ENCODE measurements at regions not wholly inside any gene's neighbourhood (a gene's known extent, or its start where the extent isn't known, plus 50 kb on each side); places are given as distances from the start of the nearest gene placed in this dataset.

DNA sequence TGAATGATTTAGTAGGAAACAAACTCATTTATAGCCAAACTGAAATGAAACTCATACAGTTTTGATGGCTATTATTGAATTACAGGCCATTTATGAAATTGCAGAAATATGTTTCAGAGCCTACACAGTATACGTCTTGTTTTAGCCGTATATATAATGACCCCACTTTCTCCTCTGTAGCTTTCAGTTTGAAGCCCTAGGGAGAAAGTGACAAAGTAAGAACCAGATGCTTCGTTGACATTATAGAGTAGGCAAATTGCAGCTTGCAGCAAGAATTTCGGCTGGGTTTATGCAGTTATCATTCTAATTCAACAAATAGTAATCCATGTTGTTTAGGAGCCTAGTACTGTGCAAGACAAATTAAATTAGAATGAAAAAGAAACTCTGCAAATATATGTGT lies 836.3 kb upstream of the ADGRL4 start:
- Histone ChIP-seq H3K4me3 (ENCODE audit: low read length in 2 of 2) (no peak overlapping the region), H3K36me3 (ENCODE audit: control insufficient read depth in 2 of 2, insufficient read depth in 2 of 2, low read length in 2 of 2) (no peaks in the 10 kb centered on the region), H3K27me3 (ENCODE audit: control insufficient read depth in 2 of 2, insufficient read depth in 2 of 2, low read length in 2 of 2) (no peaks in the 10 kb centered on the region), H3K9ac (ENCODE audit: low read depth in 1 of 2, low read length in 2 of 2) (no peak overlapping the region), H3K4me1 (ENCODE audit: control insufficient read depth in 2 of 2, insufficient read depth in 2 of 2, low read length in 2 of 2) (no peaks in the 10 kb centered on the region), H3K27ac (ENCODE audit: low read depth in 2 of 2, low read length in 2 of 2) (no peak overlapping the region), H3K9me3 (ENCODE audit: control insufficient read depth in 2 of 2, low read length in 2 of 2) (no peaks in the 10 kb centered on the region)

DNA sequence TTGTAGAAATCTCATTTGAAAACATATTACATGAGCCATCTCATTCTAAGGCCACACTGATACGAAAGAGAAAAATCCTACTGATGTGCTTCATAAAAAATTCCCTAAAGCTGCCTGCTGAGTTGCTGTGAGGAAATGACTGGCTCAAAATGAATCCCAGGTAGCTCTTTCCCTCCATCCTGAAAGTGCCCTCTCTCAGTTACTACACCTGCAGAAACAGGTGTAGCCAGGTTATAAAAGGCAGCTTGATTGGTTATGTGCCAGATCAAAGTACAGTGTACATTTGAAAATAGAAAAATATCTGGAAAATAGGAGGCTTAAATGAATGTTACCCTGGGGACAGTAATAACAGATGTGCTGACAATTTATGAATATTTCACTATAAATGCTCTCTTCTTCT lies 833.4 kb upstream of the ADGRL4 start:
- Histone ChIP-seq H3K27ac (ENCODE audit: low read depth in 2 of 2, low read length in 2 of 2) (no peak overlapping the region), H3K4me3 (ENCODE audit: low read length in 2 of 2) (no peak overlapping the region), H3K9ac (ENCODE audit: low read depth in 1 of 2, low read length in 2 of 2) (no peak overlapping the region), H3K9me3 (ENCODE audit: control insufficient read depth in 2 of 2, low read length in 2 of 2) (no peaks in the 10 kb centered on the region), H3K36me3 (ENCODE audit: control insufficient read depth in 2 of 2, insufficient read depth in 2 of 2, low read length in 2 of 2) (no peaks in the 10 kb centered on the region), H3K4me1 (ENCODE audit: control insufficient read depth in 2 of 2, insufficient read depth in 2 of 2, low read length in 2 of 2) (no peaks in the 10 kb centered on the region), H3K27me3 (ENCODE audit: control insufficient read depth in 2 of 2, insufficient read depth in 2 of 2, low read length in 2 of 2) (no peaks in the 10 kb centered on the region)

GRCh38 chr1:79827446-79827845 lies 820.9 kb upstream of the ADGRL4 start:
- Histone ChIP-seq H3K4me1 (ENCODE audit: control insufficient read depth in 2 of 2, insufficient read depth in 2 of 2, low read length in 2 of 2) (no peaks in the 10 kb centered on the region), H3K27ac (ENCODE audit: low read depth in 2 of 2, low read length in 2 of 2) (no peak overlapping the region), H3K36me3 (ENCODE audit: control insufficient read depth in 2 of 2, insufficient read depth in 2 of 2, low read length in 2 of 2) (no peaks in the 10 kb centered on the region), H3K9me3 (ENCODE audit: control insufficient read depth in 2 of 2, low read length in 2 of 2) (no peaks in the 10 kb centered on the region), H3K27me3 (ENCODE audit: control insufficient read depth in 2 of 2, insufficient read depth in 2 of 2, low read length in 2 of 2) (no peaks in the 10 kb centered on the region), H3K4me3 (ENCODE audit: low read length in 2 of 2) (no peak overlapping the region), H3K9ac (ENCODE audit: low read depth in 1 of 2, low read length in 2 of 2) (no peak overlapping the region)

GRCh38 chr1:79825551-79825950 lies 819.0 kb upstream of the ADGRL4 start:
- Histone ChIP-seq H3K36me3 (ENCODE audit: control insufficient read depth in 2 of 2, insufficient read depth in 2 of 2, low read length in 2 of 2) (no peaks in the 10 kb centered on the region), H3K4me3 (ENCODE audit: low read length in 2 of 2) (no peak overlapping the region), H3K27ac (ENCODE audit: low read depth in 2 of 2, low read length in 2 of 2) (no peak overlapping the region), H3K27me3 (ENCODE audit: control insufficient read depth in 2 of 2, insufficient read depth in 2 of 2, low read length in 2 of 2) (no peaks in the 10 kb centered on the region), H3K9ac (ENCODE audit: low read depth in 1 of 2, low read length in 2 of 2) (no peak overlapping the region), H3K9me3 (ENCODE audit: control insufficient read depth in 2 of 2, low read length in 2 of 2) (no peaks in the 10 kb centered on the region), H3K4me1 (ENCODE audit: control insufficient read depth in 2 of 2, insufficient read depth in 2 of 2, low read length in 2 of 2) (no peaks in the 10 kb centered on the region)

- H3K9ac ChIP-seq (ENCODE audit: low read depth in 1 of 2, low read length in 2 of 2), result no peak overlapping the region
- H3K36me3 ChIP-seq (ENCODE audit: control insufficient read depth in 2 of 2, insufficient read depth in 2 of 2, low read length in 2 of 2), result no peaks in the 10 kb centered on the region
- no peak overlapping the region for H3K27ac ChIP-seq (ENCODE audit: low read depth in 2 of 2, low read length in 2 of 2)
- H3K27me3 ChIP-seq (ENCODE audit: control insufficient read depth in 2 of 2, insufficient read depth in 2 of 2, low read length in 2 of 2), result no peaks in the 10 kb centered on the region
- H3K4me1 ChIP-seq (ENCODE audit: control insufficient read depth in 2 of 2, insufficient read depth in 2 of 2, low read length in 2 of 2), result no peaks in the 10 kb centered on the region
- H3K9me3 ChIP-seq (ENCODE audit: control insufficient read depth in 2 of 2, low read length in 2 of 2), result no peaks in the 10 kb centered on the region
- no peak overlapping the region for H3K4me3 ChIP-seq (ENCODE audit: low read length in 2 of 2)
Observed at GRCh38 chr1:79822053-79822452, 815.5 kb upstream of the ADGRL4 start.

- Histone ChIP-seq H3K27me3 (ENCODE audit: control insufficient read depth in 2 of 2, insufficient read depth in 2 of 2, low read length in 2 of 2) (no peaks in the 10 kb centered on the region), H3K9me3 (ENCODE audit: control insufficient read depth in 2 of 2, low read length in 2 of 2) (no peaks in the 10 kb centered on the region), H3K4me1 (ENCODE audit: control insufficient read depth in 2 of 2, insufficient read depth in 2 of 2, low read length in 2 of 2) (no peaks in the 10 kb centered on the region), H3K36me3 (ENCODE audit: control insufficient read depth in 2 of 2, insufficient read depth in 2 of 2, low read length in 2 of 2) (no peaks in the 10 kb centered on the region), H3K9ac (ENCODE audit: low read depth in 1 of 2, low read length in 2 of 2) (no peak overlapping the region), H3K27ac (ENCODE audit: low read depth in 2 of 2, low read length in 2 of 2) (no peak overlapping the region), H3K4me3 (ENCODE audit: low read length in 2 of 2) (no peak overlapping the region)
Observed at GRCh38 chr1:79819140-79819539, 812.6 kb upstream of the ADGRL4 start.

DNA sequence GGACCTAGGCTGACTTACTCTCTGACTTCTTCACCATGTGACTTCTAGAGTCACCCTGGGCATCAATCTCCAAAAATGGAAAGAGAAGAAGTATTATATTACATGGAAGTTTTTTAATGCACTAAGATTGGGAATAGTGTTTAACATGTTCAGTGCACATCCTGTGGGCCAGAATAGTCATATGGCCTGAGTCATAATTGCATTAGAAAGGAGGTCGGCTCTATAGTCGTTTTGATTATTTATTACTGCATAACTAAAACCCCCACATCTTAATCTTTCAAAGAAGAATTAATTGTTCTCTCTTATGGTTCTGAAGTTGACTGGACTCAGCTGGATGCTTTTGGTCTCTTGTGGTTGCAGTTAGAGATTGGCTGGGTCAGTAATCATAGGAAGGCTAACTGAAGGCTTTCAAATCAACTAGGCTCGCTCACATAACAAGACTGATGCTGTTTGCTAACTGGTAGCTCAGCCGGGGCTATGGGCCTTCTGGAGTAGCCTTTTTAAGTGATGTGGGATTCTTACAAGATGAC lies 810.6 kb upstream of the ADGRL4 start:
- no peaks in the 10 kb centered on the region for H3K4me1 ChIP-seq (ENCODE audit: control insufficient read depth in 2 of 2, insufficient read depth in 2 of 2, low read length in 2 of 2)
- no peak overlapping the region for H3K4me3 ChIP-seq (ENCODE audit: low read length in 2 of 2)
- no peaks in the 10 kb centered on the region for H3K9me3 ChIP-seq (ENCODE audit: control insufficient read depth in 2 of 2, low read length in 2 of 2)
- no peaks in the 10 kb centered on the region for H3K27me3 ChIP-seq (ENCODE audit: control insufficient read depth in 2 of 2, insufficient read depth in 2 of 2, low read length in 2 of 2)
- H3K36me3 ChIP-seq (ENCODE audit: control insufficient read depth in 2 of 2, insufficient read depth in 2 of 2, low read length in 2 of 2), result no peaks in the 10 kb centered on the region
- no peak overlapping the region for H3K9ac ChIP-seq (ENCODE audit: low read depth in 1 of 2, low read length in 2 of 2)
- no peak overlapping the region for H3K27ac ChIP-seq (ENCODE audit: low read depth in 2 of 2, low read length in 2 of 2)

DNA sequence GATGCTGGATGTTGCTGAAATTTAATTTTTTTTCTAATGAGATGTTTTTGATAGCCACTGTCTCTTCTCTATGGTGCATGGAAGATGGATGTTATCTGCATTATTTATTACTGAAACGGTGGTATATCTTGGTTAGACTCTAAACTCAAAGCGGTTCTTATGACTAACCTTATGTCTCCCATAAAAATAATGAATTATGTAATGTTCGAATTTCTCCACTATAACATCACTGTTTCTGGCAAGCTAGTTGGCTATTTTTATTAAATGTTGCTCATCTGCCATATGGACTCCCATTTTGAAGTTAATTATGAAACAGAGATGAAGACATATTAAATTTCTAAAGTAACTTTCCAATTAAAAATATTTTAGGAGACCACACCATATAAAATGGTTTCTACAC lies 808.6 kb upstream of the ADGRL4 start:
- no peak overlapping the region for H3K4me3 ChIP-seq (ENCODE audit: low read length in 2 of 2)
- no peaks in the 10 kb centered on the region for H3K27me3 ChIP-seq (ENCODE audit: control insufficient read depth in 2 of 2, insufficient read depth in 2 of 2, low read length in 2 of 2)
- H3K9ac ChIP-seq (ENCODE audit: low read depth in 1 of 2, low read length in 2 of 2), result no peak overlapping the region
- no peaks in the 10 kb centered on the region for H3K9me3 ChIP-seq (ENCODE audit: control insufficient read depth in 2 of 2, low read length in 2 of 2)
- H3K27ac ChIP-seq (ENCODE audit: low read depth in 2 of 2, low read length in 2 of 2), result no peak overlapping the region
- H3K36me3 ChIP-seq (ENCODE audit: control insufficient read depth in 2 of 2, insufficient read depth in 2 of 2, low read length in 2 of 2), result no peaks in the 10 kb centered on the region
- no peaks in the 10 kb centered on the region for H3K4me1 ChIP-seq (ENCODE audit: control insufficient read depth in 2 of 2, insufficient read depth in 2 of 2, low read length in 2 of 2)

GRCh38 chr1:79811173-79811572 lies 804.6 kb upstream of the ADGRL4 start:
- Histone ChIP-seq H3K9me3 (ENCODE audit: control insufficient read depth in 2 of 2, low read length in 2 of 2) (no peaks in the 10 kb centered on the region), H3K27ac (ENCODE audit: low read depth in 2 of 2, low read length in 2 of 2) (no peak overlapping the region), H3K9ac (ENCODE audit: low read depth in 1 of 2, low read length in 2 of 2) (no peak overlapping the region), H3K27me3 (ENCODE audit: control insufficient read depth in 2 of 2, insufficient read depth in 2 of 2, low read length in 2 of 2) (no peaks in the 10 kb centered on the region), H3K4me1 (ENCODE audit: control insufficient read depth in 2 of 2, insufficient read depth in 2 of 2, low read length in 2 of 2) (no peaks in the 10 kb centered on the region), H3K4me3 (ENCODE audit: low read length in 2 of 2) (no peak overlapping the region), H3K36me3 (ENCODE audit: control insufficient read depth in 2 of 2, insufficient read depth in 2 of 2, low read length in 2 of 2) (no peaks in the 10 kb centered on the region)

DNA sequence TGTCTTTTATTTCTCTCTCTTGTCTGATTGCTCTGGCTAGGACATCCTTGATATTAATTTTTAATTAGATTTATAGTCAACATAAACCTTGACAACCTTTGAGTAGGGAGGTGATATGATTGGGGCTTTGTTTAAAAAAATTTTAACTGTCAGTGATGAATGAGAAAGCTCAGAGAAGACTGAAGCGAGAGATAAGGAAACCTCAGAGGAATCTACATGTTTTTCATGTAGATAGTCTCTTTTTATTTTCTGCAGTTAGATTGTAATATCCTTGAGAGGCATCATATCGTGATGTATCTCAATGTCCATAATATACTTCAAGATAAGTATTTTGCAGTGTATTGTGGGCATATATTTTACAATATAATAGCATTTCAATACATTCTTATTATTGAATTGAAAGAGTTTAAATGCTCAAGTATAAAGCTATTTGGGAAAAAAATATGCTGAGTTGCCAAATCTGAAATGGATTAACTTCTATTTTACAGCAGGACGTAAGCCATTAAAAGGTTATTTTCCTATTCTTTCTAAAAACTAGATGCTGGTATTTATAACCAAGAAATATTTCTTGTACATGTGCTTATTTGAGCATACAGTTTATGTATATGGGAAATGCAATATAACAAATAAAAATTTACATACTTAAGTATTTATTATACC lies 802.4 kb upstream of the ADGRL4 start:
- H3K9ac ChIP-seq (ENCODE audit: low read depth in 1 of 2, low read length in 2 of 2), result no peak overlapping the region
- H3K4me1 ChIP-seq (ENCODE audit: control insufficient read depth in 2 of 2, insufficient read depth in 2 of 2, low read length in 2 of 2), result no peaks in the 10 kb centered on the region
- H3K27ac ChIP-seq (ENCODE audit: low read depth in 2 of 2, low read length in 2 of 2), result no peak overlapping the region
- H3K9me3 ChIP-seq (ENCODE audit: control insufficient read depth in 2 of 2, low read length in 2 of 2), result no peaks in the 10 kb centered on the region
- H3K4me3 ChIP-seq (ENCODE audit: low read length in 2 of 2), result no peak overlapping the region
- no peaks in the 10 kb centered on the region for H3K27me3 ChIP-seq (ENCODE audit: control insufficient read depth in 2 of 2, insufficient read depth in 2 of 2, low read length in 2 of 2)
- no peaks in the 10 kb centered on the region for H3K36me3 ChIP-seq (ENCODE audit: control insufficient read depth in 2 of 2, insufficient read depth in 2 of 2, low read length in 2 of 2)

GRCh38 chr1:79807816-79808215 lies 801.3 kb upstream of the ADGRL4 start:
- no peak overlapping the region for H3K27ac ChIP-seq (ENCODE audit: low read depth in 2 of 2, low read length in 2 of 2)
- no peaks in the 10 kb centered on the region for H3K4me1 ChIP-seq (ENCODE audit: control insufficient read depth in 2 of 2, insufficient read depth in 2 of 2, low read length in 2 of 2)
- no peak overlapping the region for H3K9ac ChIP-seq (ENCODE audit: low read depth in 1 of 2, low read length in 2 of 2)
- H3K27me3 ChIP-seq (ENCODE audit: control insufficient read depth in 2 of 2, insufficient read depth in 2 of 2, low read length in 2 of 2), result no peaks in the 10 kb centered on the region
- H3K4me3 ChIP-seq (ENCODE audit: low read length in 2 of 2), result no peak overlapping the region
- no peaks in the 10 kb centered on the region for H3K36me3 ChIP-seq (ENCODE audit: control insufficient read depth in 2 of 2, insufficient read depth in 2 of 2, low read length in 2 of 2)
- no peaks in the 10 kb centered on the region for H3K9me3 ChIP-seq (ENCODE audit: control insufficient read depth in 2 of 2, low read length in 2 of 2)
